ENCODE measurements at regions not wholly inside any gene's neighbourhood (a gene's known extent, or its start where the extent isn't known, plus 50 kb on each side); places are given as distances from the start of the nearest gene placed in this dataset.

GRCh38 chr1:79369091-79369490 lies 362.6 kb upstream of the ADGRL4 start:
- TF ChIP-seq USF1 (IDR thresholded peaks at IDR 0.05) = no peak
- no peak for TF ChIP-seq CREB1 (IDR thresholded peaks at IDR 0.05; ENCODE audit: low read depth)
- no peak for TF ChIP-seq MAX (IDR thresholded peaks at IDR 0.05)
- TF ChIP-seq ZBTB7A (IDR thresholded peaks at IDR 0.05; ENCODE audit: low read depth) = no peak
- no peak for TF ChIP-seq RAD21 (IDR thresholded peaks at IDR 0.05; ENCODE audit: low read depth)
- TF ChIP-seq TAF1 (IDR thresholded peaks at IDR 0.05; ENCODE audit: low read depth) = no peak
- no peak for TF ChIP-seq CEBPB (IDR thresholded peaks at IDR 0.05)
- TF ChIP-seq YY1 (IDR thresholded peaks at IDR 0.05; ENCODE audit: low read depth) = no peak
- TF ChIP-seq TCF12 (IDR thresholded peaks at IDR 0.05; ENCODE audit: low read depth) = no peak
- no peak for TF ChIP-seq FOXM1 (IDR thresholded peaks at IDR 0.05; ENCODE audit: borderline replicate concordance, low read depth)
- TF ChIP-seq REST (IDR thresholded peaks at IDR 0.05; ENCODE audit: low read depth) = no peak
- no peak for TF ChIP-seq NFIC (IDR thresholded peaks at IDR 0.05)
- no peak for TF ChIP-seq TEAD4 (IDR thresholded peaks at IDR 0.05)
- TF ChIP-seq EP300 (IDR thresholded peaks at IDR 0.05; ENCODE audit: borderline replicate concordance) = no peak
- no peak for TF ChIP-seq EGR1 (IDR thresholded peaks at IDR 0.05)

GRCh38 chr1:79364896-79365295 lies 358.4 kb upstream of the ADGRL4 start:
- TF ChIP-seq TCF12 (IDR thresholded peaks at IDR 0.05; ENCODE audit: low read depth) = no peak
- TF ChIP-seq TEAD4 (IDR thresholded peaks at IDR 0.05) = no peak
- TF ChIP-seq MAX (IDR thresholded peaks at IDR 0.05) = no peak
- TF ChIP-seq FOXM1 (IDR thresholded peaks at IDR 0.05; ENCODE audit: borderline replicate concordance, low read depth) = no peak
- no peak for TF ChIP-seq USF1 (IDR thresholded peaks at IDR 0.05)
- TF ChIP-seq TAF1 (IDR thresholded peaks at IDR 0.05; ENCODE audit: low read depth) = no peak

DNA sequence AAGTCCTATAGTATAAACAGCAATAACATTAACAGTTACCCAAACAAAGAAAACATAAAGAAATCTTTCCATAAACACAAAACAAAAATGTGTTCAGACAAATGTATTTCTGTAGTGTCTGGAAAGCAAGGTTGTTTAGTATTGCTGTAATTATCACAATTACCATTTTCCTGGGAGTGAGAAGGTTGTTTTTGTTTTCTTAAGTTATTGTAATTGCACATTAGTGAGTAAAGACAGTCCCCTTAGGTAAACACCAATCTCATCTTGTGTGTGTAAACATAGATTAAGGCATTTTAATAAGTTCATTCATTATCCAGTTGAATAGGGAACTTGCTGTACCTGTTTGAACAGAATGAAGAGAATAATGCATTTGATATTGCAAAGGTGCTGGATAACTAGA lies 356.9 kb upstream of the ADGRL4 start:
- TF ChIP-seq ZBTB7A (IDR thresholded peaks at IDR 0.05; ENCODE audit: low read depth) = no peak

DNA sequence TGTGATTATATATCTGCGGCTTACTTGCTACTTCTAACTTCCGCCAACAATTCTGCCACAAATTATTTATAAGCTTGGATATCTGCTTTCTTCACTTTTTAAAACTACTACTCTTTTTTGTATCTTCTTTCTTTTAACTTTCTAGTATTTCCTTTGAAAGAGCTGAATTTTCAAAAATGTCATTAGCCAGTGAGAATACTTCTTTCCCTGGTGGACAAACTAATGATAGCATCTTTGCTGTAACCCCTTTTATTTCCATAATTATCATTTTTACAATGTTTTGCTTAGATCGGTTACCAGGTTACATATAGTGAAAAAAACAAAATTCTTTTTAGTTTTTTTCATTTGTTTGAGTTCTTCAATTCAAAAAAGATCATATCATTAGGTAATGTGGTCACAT lies 355.9 kb upstream of the ADGRL4 start:
- TF ChIP-seq YY1 (IDR thresholded peaks at IDR 0.05; ENCODE audit: low read depth) = no peak
- no peak for TF ChIP-seq CEBPB (IDR thresholded peaks at IDR 0.05)
- TF ChIP-seq EGR1 (IDR thresholded peaks at IDR 0.05) = no peak
- TF ChIP-seq RAD21 (IDR thresholded peaks at IDR 0.05; ENCODE audit: low read depth) = no peak
- no peak for TF ChIP-seq USF1 (IDR thresholded peaks at IDR 0.05)
- TF ChIP-seq ZBTB7A (IDR thresholded peaks at IDR 0.05; ENCODE audit: low read depth) = no peak
- no peak for TF ChIP-seq REST (IDR thresholded peaks at IDR 0.05; ENCODE audit: low read depth)
- no peak for TF ChIP-seq TAF1 (IDR thresholded peaks at IDR 0.05; ENCODE audit: low read depth)
- TF ChIP-seq MAX (IDR thresholded peaks at IDR 0.05) = no peak
- no peak for TF ChIP-seq TCF12 (IDR thresholded peaks at IDR 0.05; ENCODE audit: low read depth)
- no peak for TF ChIP-seq CREB1 (IDR thresholded peaks at IDR 0.05; ENCODE audit: low read depth)
- TF ChIP-seq NFIC (IDR thresholded peaks at IDR 0.05) = no peak
- TF ChIP-seq FOXM1 (IDR thresholded peaks at IDR 0.05; ENCODE audit: borderline replicate concordance, low read depth) = no peak

- TF ChIP-seq FOXM1 (IDR thresholded peaks at IDR 0.05; ENCODE audit: borderline replicate concordance, low read depth) (no peak), EGR1 (IDR thresholded peaks at IDR 0.05) (no peak), TCF12 (IDR thresholded peaks at IDR 0.05; ENCODE audit: low read depth) (no peak), RAD21 (IDR thresholded peaks at IDR 0.05; ENCODE audit: low read depth) (no peak), NFIC (IDR thresholded peaks at IDR 0.05) (no peak), YY1 (IDR thresholded peaks at IDR 0.05; ENCODE audit: low read depth) (no peak), EP300 (IDR thresholded peaks at IDR 0.05; ENCODE audit: borderline replicate concordance) (no peak), USF1 (IDR thresholded peaks at IDR 0.05) (no peak), REST (IDR thresholded peaks at IDR 0.05; ENCODE audit: low read depth) (no peak), ZBTB7A (IDR thresholded peaks at IDR 0.05; ENCODE audit: low read depth) (no peak), TAF1 (IDR thresholded peaks at IDR 0.05; ENCODE audit: low read depth) (no peak), CREB1 (IDR thresholded peaks at IDR 0.05; ENCODE audit: low read depth) (no peak), TEAD4 (IDR thresholded peaks at IDR 0.05) (no peak), CEBPB (IDR thresholded peaks at IDR 0.05) (no peak)
Observed at GRCh38 chr1:79355090-79355489, 348.6 kb upstream of the ADGRL4 start.
